Stimulated activated CD4-positive, alpha-beta T cell treated with anti-CD3 and anti-CD28 coated beads, TNF-alpha, amount 100 ng/mL, for 4 hours (primary cell): ENCODE measurements at regions not wholly inside any gene's neighbourhood (a gene's known extent, or its start where the extent isn't known, plus 50 kb on each side); places are given as distances from the start of the nearest gene placed in this dataset.
"Not testable (repeated sequence)": the region's sequence is repeated elsewhere in the genome, so short reads cannot be mapped to it uniquely, and the experiment has no call there.

Source experiments
- DNase-seq, 3 experiments: peaks; one replicate each; pipeline ENCODE4 v3.0.0-alpha.2; 2020; ENCODE audit warnings: low read depth in 3 of 3

DNA sequence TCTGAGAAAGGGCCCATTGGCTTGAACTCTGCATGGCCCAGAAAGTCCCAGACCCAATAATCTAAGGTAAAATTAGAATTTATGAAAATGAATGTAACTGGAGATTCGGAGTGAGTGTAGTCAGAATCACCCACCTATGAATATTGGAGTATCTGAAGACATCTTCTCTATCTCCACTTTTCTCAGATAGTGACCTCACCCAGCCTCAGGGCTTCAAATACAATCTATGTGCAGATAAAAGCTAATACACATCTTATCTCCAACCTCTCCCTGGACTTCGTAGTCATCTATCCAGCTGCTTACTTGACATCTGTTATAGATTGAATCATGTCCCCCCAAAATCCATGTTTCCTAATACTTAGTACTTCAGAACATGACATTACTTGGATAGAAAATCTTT is 263.2 kb downstream of the RAD51AP2 start:
- no peak for DNase-seq

GRCh38 chr2:17254421-17254820 is 263.8 kb downstream of the RAD51AP2 start:
- DNase-seq: no peak

DNA sequence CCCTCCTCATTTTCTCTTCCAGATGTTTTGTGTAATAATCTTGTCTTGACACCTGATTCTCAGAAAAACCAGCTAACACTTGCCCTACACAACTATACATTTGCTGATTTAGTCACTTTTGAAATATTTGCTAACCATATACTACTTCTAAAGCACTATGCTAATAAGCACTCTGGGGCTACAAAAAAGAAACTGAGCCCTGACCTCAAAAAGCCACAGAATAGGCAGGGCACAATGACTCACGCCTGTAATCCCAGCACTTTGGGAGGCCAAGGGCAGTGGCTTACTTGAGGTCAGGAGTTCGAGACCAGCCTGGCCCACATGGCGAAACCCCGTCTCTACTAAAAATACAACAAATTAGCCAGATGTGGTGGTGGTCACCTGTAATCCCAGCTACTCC is 266.0 kb downstream of the RAD51AP2 start:
- no peak for DNase-seq

DNA sequence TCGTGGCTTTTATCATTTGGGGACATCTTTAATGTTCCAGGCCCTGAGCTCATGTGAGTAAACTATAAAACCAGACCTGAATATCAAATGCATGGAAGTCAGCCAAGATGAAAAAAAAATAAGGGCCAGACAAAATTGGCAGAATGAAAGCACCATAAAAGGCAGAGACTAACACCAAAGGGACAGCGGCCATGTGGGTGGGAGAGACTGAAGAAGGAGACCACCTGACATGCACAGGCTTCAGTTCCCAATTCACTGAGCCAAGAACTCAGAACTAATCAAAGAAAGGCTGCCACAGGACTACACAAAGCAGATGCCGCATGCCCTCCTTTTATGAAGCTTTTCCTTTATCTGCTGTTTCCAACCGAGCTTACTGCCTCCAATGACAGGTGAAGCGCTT is 267.1 kb downstream of the RAD51AP2 start:
- DNase-seq: no peak

DNA sequence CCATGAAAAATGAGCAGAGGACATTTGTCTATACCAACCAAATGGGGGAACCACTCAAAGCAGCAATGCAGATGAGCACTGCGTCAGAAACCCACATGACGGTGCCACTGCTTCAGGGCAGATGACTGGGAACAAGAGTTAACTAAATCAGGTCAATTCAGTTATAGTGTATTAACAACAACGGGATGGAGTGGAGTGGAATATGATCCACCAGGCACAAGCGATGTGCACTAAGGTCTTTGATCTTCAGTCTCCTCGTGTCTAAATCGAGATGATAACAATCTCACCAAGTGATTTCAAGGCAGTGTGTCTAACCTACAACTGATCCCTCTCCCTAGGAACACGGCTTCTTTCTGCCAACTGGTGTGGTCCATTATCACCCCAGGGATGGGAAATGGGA is 269.0 kb downstream of the RAD51AP2 start:
- DNase-seq: no peak

DNA sequence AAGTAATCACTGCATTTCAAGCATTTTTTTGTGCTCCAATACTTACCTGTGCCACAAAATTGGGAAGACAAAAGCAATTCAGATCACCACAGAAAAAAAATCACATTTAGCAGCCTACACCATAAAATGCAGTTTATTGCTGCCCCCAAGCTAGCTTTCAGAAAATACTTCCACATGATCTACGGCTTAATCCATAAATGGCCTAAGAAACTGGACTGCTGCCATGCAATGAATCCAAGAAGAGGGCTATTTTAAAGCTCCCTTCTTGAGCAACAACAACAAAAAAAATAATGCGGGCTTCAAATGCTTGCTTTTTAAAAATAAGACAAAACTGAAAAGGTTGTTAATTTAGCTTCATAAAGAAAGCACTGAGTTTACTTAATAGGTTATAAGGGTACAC is 272.3 kb downstream of the RAD51AP2 start:
- DNase-seq: no peak

GRCh38 chr2:17242813-17243485 is 275.3 kb downstream of the RAD51AP2 start:
- DNase-seq: no peak

- DNase-seq: no peak
Observed at GRCh38 chr2:17239550-17239949, 278.7 kb downstream of the RAD51AP2 start.

- no peak for DNase-seq
Observed at GRCh38 chr2:17235167-17235566, 283.1 kb downstream of the RAD51AP2 start.

DNA sequence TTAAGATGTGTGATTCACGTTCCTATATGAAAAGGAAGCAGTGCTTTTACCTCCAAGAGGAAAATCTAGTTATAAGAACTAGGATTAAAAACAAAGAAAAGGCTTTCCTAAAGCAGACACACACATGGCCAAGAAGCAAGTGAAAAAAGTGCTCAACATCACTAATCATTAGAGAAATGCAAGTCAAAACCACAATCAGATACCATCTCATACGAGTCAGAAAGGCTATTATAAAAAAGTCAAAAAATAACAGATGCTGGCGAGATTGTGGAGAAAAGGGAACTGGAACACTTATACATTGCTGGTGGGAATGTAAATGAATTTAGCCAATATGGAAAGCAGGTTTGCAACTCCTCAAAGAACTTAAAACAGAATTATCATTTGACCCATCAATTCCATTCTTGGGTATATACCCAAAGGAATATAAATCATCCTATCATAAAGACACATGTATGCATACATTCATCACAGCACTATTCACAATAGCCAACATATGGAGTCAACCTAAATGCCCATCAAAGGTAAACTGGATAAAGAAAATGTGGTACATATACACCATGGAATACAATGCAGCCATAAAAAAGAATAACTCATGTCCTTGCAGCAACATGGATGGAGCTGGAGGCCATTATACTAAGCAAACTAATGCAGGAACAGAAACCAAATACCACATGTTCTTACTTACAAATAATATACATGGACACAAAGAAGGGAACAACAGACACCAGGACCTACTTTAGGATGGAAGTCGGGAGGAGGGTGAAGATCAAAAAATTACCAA is 285.3 kb downstream of the RAD51AP2 start:
- DNase-seq: no peak

- no peak for DNase-seq
Observed at GRCh38 chr2:17231394-17231965, 286.8 kb downstream of the RAD51AP2 start.

GRCh38 chr2:17229414-17229813 is 288.8 kb downstream of the RAD51AP2 start:
- DNase-seq: no peak

DNA sequence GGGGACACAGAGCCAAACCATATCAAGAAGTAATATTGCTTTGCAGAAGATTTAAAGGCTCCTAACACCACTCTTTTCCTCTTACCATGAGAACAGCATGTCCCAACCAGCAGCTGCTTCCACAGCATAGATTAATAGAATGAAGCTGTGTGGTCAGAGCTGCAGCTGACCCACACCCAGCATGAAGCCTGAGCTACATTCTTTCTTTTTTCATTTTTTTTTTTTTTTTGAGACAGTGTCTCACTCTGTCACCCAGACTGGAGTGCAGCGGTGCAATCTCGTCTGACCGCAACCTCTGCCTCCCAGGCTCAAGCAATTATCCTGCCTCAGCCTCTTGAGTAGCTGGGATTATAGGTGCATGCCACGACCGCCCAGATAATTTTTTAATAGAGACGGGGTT is 289.8 kb downstream of the RAD51AP2 start:
- no peak for DNase-seq

- DNase-seq: no peak
Observed at GRCh38 chr2:17227856-17228255, 290.4 kb downstream of the RAD51AP2 start.

DNA sequence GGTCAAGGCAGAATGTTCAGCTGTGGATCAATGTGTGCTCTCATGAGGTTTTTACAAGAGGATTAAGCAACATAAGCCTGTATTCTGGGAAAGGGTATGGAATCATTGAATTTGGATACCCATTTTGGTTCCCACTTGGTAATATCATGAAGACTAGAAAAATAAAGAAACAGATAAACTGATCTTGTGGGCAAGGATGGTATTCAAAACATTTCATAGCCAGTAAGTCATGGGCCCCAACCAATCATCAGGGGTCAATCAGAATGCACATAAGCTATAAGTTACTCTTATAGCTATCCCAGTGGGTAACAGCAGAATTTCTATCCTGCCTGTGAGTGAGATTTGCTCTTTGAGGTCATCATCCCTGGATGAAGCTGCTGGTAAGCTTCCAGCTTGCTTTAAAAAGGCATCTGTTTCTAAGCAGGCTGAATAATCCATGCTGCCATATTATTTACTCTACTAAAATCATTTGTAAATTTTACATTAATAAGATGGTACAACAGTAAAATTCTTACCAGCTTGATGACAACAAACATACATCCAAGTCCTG is 291.2 kb downstream of the RAD51AP2 start:
- no peak for DNase-seq

GRCh38 chr2:17223211-17223610 is 295.0 kb downstream of the RAD51AP2 start:
- DNase-seq: no peak

DNA sequence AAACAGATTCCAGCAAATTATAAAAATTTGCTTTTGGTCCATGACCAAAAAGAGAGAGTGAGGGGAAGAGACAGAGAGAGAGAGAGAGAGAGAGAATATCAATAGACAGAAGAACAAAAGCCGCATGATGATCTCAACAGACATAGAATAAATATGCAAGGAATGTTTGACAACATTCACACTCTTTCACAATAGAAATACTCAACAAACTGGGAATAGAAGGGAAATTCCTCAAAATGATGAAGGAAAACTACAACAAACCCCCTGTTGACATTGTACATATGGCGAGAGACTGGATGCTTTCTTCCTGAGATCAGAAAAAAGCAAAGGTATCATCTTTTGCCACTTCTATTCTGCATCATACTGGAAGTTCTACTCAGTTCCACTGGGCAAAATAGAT is 309.7 kb downstream of the RAD51AP2 start:
- DNase-seq: no peak

DNA sequence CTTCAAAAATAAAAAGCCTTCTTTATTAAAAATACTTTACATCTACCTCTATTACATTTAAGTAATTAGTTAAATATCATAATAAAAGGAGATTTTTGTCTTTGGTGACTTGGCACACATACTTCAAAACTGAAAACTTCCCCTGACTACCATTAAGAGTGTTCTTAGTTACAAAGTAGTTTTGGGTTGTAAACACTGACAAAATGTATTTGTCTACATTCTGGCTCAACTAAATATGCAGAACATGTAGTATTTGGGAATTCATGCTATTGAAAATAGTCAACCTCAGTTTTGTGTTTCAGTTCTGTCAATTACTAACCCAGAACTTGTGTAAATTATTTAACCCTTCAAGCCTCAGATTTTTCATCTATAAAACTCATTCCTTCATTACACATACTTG is 311.5 kb downstream of the RAD51AP2 start:
- no peak for DNase-seq

GRCh38 chr2:17204214-17204613 is 314.0 kb downstream of the RAD51AP2 start:
- DNase-seq: not testable (repeated sequence)

GRCh38 chr2:17202628-17203027 is 315.6 kb downstream of the RAD51AP2 start:
- DNase-seq: not testable (repeated sequence)

- DNase-seq: no peak
Observed at GRCh38 chr2:17199741-17200140, 318.5 kb downstream of the RAD51AP2 start.

GRCh38 chr2:17196380-17196779 is 321.9 kb downstream of the RAD51AP2 start:
- no peak for DNase-seq

- no peak for DNase-seq
Observed at GRCh38 chr2:17195016-17195415, 323.2 kb downstream of the RAD51AP2 start.
